ENCODE measurements at regions not wholly inside any gene's neighbourhood (a gene's known extent, or its start where the extent isn't known, plus 50 kb on each side); places are given as distances from the start of the nearest gene placed in this dataset.
A peak's percentile ranks its signal among the peaks of the same experiment; 100 is the strongest.

DNA sequence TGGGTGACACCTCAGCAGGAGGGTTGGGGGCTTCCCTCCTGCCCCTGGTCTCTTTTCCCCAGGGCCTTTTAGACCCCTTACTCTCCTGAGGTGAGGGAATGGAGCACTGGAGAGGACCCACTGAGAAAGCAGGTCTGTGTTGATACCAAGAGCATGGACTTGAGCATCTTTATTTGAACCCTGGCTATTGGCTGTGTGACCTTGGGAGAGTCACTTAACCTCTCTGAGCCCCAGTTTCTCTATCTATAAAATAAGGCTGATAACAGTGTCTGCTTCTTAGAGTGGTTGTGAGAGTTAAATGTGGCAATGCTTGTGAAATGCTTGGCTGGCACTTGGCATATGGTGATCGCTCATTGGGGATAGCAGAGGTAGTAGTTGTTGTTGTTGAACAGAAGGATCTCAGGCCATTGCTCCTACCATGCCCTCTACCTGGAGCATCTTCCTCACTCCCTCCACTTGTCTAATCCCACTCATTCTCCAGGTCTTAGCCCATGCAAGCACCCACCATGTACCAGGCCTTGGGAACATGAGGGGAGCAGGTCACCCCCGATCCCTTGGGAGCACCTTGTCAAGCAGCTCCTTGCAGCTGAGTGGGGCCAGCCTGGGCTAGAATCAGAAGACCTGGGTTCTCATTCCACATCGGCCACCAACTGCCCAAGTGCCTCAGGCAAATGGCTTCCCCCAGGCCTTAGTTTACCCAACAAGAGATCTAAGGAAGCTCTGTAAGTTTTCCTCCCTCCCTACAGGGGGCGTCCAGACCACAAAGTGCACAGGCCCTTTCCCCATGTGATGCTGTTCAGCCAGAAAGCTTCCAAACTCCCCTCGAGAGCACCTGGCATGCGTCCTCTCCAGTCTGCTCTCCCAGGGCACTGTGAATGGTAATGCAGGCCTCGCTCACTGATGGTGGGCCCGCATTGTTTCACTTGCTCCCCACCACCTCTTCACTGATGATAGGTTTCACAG lies 96.7 kb downstream of the LSM3 start:
- H3K9me3 Mint-ChIP-seq: no peaks in the 10 kb centered on the region
- no peaks in the 10 kb centered on the region for H3K36me3 Mint-ChIP-seq (ENCODE audit: low read depth)
- H3K4me1 Mint-ChIP-seq (ENCODE audit: low read depth): peaks cover 4% of the 10 kb centered on the region; the same call in 1 of the 2 replicates
- TF ChIP-seq, protein P1, sequence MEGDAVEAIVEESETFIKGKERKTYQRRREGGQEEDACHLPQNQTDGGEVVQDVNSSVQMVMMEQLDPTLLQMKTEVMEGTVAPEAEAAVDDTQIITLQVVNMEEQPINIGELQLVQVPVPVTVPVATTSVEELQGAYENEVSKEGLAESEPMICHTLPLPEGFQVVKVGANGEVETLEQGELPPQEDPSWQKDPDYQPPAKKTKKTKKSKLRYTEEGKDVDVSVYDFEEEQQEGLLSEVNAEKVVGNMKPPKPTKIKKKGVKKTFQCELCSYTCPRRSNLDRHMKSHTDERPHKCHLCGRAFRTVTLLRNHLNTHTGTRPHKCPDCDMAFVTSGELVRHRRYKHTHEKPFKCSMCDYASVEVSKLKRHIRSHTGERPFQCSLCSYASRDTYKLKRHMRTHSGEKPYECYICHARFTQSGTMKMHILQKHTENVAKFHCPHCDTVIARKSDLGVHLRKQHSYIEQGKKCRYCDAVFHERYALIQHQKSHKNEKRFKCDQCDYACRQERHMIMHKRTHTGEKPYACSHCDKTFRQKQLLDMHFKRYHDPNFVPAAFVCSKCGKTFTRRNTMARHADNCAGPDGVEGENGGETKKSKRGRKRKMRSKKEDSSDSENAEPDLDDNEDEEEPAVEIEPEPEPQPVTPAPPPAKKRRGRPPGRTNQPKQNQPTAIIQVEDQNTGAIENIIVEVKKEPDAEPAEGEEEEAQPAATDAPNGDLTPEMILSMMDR (IDR thresholded peaks at IDR 0.05): peak; percentile 62
- peaks cover 17% of the 10 kb centered on the region for H3K27me3 Mint-ChIP-seq (ENCODE audit: insufficient read depth)
- H3K27ac Mint-ChIP-seq: no peak overlapping the region
- no peak overlapping the region for H3K4me3 Mint-ChIP-seq
- no peak for DNase-seq

DNA sequence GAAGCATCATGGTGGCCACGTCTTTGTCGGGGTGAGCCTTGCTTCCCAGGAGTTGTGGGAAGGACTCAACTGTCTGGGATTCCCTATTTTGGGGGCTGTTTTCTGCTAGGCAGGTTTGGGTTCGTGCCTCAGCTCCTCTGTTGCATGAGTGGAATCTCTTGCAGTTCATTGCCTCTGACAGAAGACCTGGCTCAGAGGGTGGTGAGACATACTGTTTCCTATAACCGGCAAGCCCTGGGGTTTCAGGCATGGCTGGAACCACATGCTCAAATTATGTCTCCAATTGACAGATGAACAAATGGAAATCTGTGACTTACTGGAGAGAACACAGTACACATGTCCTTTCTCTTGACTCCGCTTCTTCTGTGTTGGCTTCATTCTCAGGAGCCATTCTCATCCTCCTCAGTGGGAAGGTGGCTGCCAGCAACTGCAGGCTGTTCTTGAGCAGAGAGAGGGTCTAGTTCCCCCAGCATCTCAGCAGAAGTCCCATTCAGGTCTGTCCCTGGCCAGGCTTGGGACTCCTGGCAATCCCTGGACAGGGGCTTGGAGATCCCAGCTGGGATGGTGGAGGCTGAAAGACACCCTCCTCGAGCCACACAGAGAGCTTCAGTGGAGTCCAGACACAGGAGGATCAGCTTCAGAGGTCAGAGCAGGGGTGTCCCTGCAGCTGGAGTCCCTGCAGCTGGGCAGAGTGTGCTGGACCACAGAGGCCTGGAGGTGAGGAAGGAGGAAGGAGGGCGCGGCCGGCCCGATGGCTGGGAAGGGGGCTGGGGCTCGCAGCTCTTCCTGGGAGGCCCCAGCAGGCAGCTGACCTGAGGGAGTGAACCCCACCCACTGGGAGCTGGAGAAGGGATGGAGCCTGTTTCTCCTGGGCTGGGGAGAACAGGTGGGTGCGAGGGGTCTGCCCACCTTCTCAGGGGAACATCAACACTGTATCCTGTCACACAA lies 97.6 kb downstream of the LSM3 start:
- no peak overlapping the region for H3K4me3 Mint-ChIP-seq
- no peak for DNase-seq
- no peaks in the 10 kb centered on the region for H3K36me3 Mint-ChIP-seq (ENCODE audit: low read depth)
- TF ChIP-seq, protein P1 (IDR thresholded peaks at IDR 0.05): no peak
- H3K27ac Mint-ChIP-seq: no peak overlapping the region
- peaks cover 6% of the 10 kb centered on the region; the same call in 1 of the 2 replicates for H3K4me1 Mint-ChIP-seq (ENCODE audit: low read depth)
- peaks cover 20% of the 10 kb centered on the region for H3K27me3 Mint-ChIP-seq (ENCODE audit: insufficient read depth)
- H3K9me3 Mint-ChIP-seq: no peaks in the 10 kb centered on the region

DNA sequence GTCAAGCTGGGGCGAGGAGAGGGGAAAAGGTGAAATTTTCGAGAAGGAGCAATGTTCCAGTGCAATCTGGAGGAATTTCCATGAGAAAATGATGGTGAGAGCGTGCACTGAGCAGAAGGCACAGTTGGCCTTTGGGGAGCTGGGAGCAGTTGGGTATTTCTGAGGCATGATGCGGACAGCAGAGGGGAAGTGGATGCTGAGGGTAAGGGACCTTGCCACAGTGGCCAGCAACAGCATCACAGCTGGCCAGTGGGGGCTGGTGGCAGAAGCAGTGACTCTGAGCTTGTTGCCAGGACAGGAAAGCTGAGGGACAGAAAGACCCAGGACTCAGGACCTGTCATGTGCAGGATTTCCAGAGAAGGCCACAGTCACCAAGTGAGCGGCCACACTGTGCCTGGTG lies 98.9 kb downstream of the LSM3 start:
- DNase-seq: no peak
- Mint-ChIP-seq H3K27ac (no peak overlapping the region), H3K36me3 (ENCODE audit: low read depth) (no peaks in the 10 kb centered on the region), H3K4me1 (ENCODE audit: low read depth) (peaks cover 6% of the 10 kb centered on the region; the same call in 1 of the 2 replicates), H3K4me3 (no peak overlapping the region), H3K27me3 (ENCODE audit: insufficient read depth) (peaks cover 20% of the 10 kb centered on the region), H3K9me3 (no peaks in the 10 kb centered on the region)
- TF ChIP-seq, protein P1 (IDR thresholded peaks at IDR 0.05): no peak

DNA sequence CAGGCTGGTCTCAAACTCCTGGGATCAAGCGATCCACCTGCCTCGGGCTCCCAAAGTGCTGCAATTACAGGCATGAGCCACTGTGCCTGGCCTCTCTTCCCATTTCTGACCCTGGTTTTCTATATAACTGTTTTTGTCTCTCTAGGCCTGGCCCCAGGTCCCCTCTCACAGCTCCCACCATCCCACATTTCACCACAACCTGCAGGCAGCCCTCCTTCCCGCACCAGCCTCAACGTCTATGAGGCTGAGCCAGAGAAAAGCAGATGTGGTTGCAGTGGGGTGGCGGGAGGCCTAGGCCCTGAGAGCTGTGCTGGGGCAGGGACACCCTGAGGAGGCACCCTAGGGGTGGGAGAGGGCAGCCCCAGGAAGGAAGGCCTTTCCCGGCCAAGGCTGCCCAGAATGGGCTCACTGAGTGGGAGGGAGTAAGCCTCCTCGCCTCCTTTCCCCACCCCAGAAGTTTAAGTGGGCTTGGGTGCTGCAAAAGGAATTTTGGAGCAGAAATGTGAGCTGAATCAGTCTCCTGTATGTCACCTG lies 99.7 kb downstream of the LSM3 start:
- H3K4me1 Mint-ChIP-seq (ENCODE audit: low read depth): peaks cover 6% of the 10 kb centered on the region; the same call in 1 of the 2 replicates
- TF ChIP-seq, protein P1 (IDR thresholded peaks at IDR 0.05): no peak
- no peaks in the 10 kb centered on the region for H3K9me3 Mint-ChIP-seq
- H3K36me3 Mint-ChIP-seq (ENCODE audit: low read depth): no peaks in the 10 kb centered on the region
- no peak overlapping the region for H3K27ac Mint-ChIP-seq
- DNase-seq: no peak
- H3K27me3 Mint-ChIP-seq (ENCODE audit: insufficient read depth): peaks cover 24% of the 10 kb centered on the region
- H3K4me3 Mint-ChIP-seq: no peak overlapping the region
